A673 (cell line): ENCODE measurements at regions not wholly inside any gene's neighbourhood (a gene's known extent, or its start where the extent isn't known, plus 50 kb on each side); places are given as distances from the start of the nearest gene placed in this dataset.

Source experiments
- BruUV-seq: library from RNA; stranded (reverse); fragments of 400-500 nt; replicated peaks from 2 replicates; lab custom pipeline; 2021; lab: Mats Ljungman, UMichigan
- CTCF ChIA-PET: fragments of 300-600 bp; sonication (Branson Sonifier 250); formaldehyde crosslinking; loops from one replicate; lab custom pipeline; 2022; ENCODE audit warnings: antibody characterized with exemption; lab: Charles Lee
- POLR2A ChIA-PET: fragments of 300-600 bp; sonication (Branson Sonifier 250); formaldehyde crosslinking; loops from one replicate; lab custom pipeline; 2022; ENCODE audit warnings: antibody characterized with exemption; ENCODE audit not compliant: low non-redundant PET; lab: Charles Lee
- DNase-seq: peaks from one replicate; pipeline ENCODE4 v3.0.0-alpha.2; 2015; ENCODE audit warnings: low spot score
- H3K27ac ChIP-seq: fragments of 200-600 bp; sonication (generic); 2 replicates; pipeline ENCODE4 v1.5.1; 2016; ENCODE audit warnings: mixed run types, low read depth, mild to moderate bottlenecking, mixed read lengths, antibody characterized with exemption, low read length; ENCODE audit not compliant: poor library complexity, severe bottlenecking
- H3K27me3 ChIP-seq: fragments of 200-600 bp; sonication (generic); replicated peaks from 2 replicates; pipeline ENCODE4 v1.6.1; 2017; ENCODE audit warnings: mixed run types, low read depth, mild to moderate bottlenecking, mixed read lengths, antibody characterized with exemption, low read length; ENCODE audit not compliant: insufficient read depth, poor library complexity
- H3K36me3 ChIP-seq: fragments of 200-600 bp; sonication (generic); 2 replicates; pipeline ENCODE4 v1.6.1; 2016; ENCODE audit warnings: mixed run types, mild to moderate bottlenecking, mixed read lengths, antibody characterized with exemption, low read length; ENCODE audit not compliant: insufficient read depth, poor library complexity, severe bottlenecking
- H3K4me1 ChIP-seq: fragments of 200-600 bp; sonication (generic); 2 replicates; pipeline ENCODE4 v1.6.1; 2017; ENCODE audit warnings: mixed run types, mild to moderate bottlenecking, mixed read lengths, antibody characterized with exemption, low read length; ENCODE audit not compliant: insufficient read depth, poor library complexity, severe bottlenecking
- H3K4me3 ChIP-seq: fragments of 200-600 bp; sonication (generic); 2 replicates; pipeline ENCODE4 v1.5.1; 2016; ENCODE audit warnings: low read depth, mixed run types, mild to moderate bottlenecking, mixed read lengths, low read length; ENCODE audit not compliant: poor library complexity, severe bottlenecking
- H3K9me3 ChIP-seq: fragments of 200-600 bp; sonication (generic); 2 replicates; pipeline ENCODE4 v1.6.1; 2016; ENCODE audit warnings: mixed run types, low read depth, mild to moderate bottlenecking, mixed read lengths, antibody characterized with exemption, low read length; ENCODE audit not compliant: poor library complexity, severe bottlenecking
- CTCF ChIP-seq: fragments of 300-800, 200-600 bp; sonication (generic); conservative IDR thresholded peaks from 2 replicates; pipeline ENCODE4 v1.5.1; 2017; ENCODE audit warnings: low read depth, mild to moderate bottlenecking, antibody characterized with exemption, low read length, moderate library complexity, mixed read lengths
- EZH2 ChIP-seq: fragments of 200-600 bp; sonication (generic); IDR thresholded peaks from 2 replicates; pipeline ENCODE4 v1.6.1; 2017; ENCODE audit warnings: borderline replicate concordance, low read depth, mild to moderate bottlenecking, mixed read lengths, antibody characterized with exemption, low read length; ENCODE audit not compliant: poor library complexity, severe bottlenecking
- intact Hi-C: fragments of 100-400 bp; cut with micrococcal nuclease; formaldehyde crosslinking; loops from one replicate; pipeline ENCODE4 v1.10.0; 2022; ENCODE audit not compliant: unreplicated experiment

- BruUV-seq, result no TSS peak
- CTCF ChIA-PET, result no interaction called here
- TF ChIP-seq CTCF (no peak), EZH2 (no peak)
- no peaks in the 10 kb centered on the region for H3K9me3 ChIP-seq
- POLR2A ChIA-PET, result no interaction called here
- peaks cover 51% of the 10 kb centered on the region for H3K27me3 ChIP-seq
- H3K4me3 ChIP-seq, result no peak overlapping the region
- no peak for DNase-seq
- H3K4me1 ChIP-seq, result no peaks in the 10 kb centered on the region
- H3K36me3 ChIP-seq, result no peaks in the 10 kb centered on the region
- no peak overlapping the region for H3K27ac ChIP-seq
- intact Hi-C loops, result no loop called here
These were observed 574.1 kb downstream of the PRKD1 start for GRCh38 chr14:29353513-29353912.

- CTCF ChIA-PET, result no interaction called here
- intact Hi-C loops, result no loop called here
- Histone ChIP-seq H3K27ac (no peak overlapping the region), H3K9me3 (no peaks in the 10 kb centered on the region), H3K4me1 (no peaks in the 10 kb centered on the region), H3K4me3 (no peak overlapping the region), H3K36me3 (no peaks in the 10 kb centered on the region), H3K27me3 (peaks cover 57% of the 10 kb centered on the region)
- POLR2A ChIA-PET, result no interaction called here
- TF ChIP-seq CTCF (no peak), EZH2 (no peak)
- DNase-seq, result no peak
- BruUV-seq, result no TSS peak
These were observed 573.2 kb downstream of the PRKD1 start for GRCh38 chr14:29354486-29354885.

GRCh38 chr14:29355331-29355730 lies 572.3 kb downstream of the PRKD1 start:
- TF ChIP-seq EZH2 (no peak), CTCF (no peak)
- Histone ChIP-seq H3K9me3 (no peaks in the 10 kb centered on the region), H3K27me3 (peaks cover 59% of the 10 kb centered on the region), H3K27ac (no peak overlapping the region), H3K4me1 (no peaks in the 10 kb centered on the region), H3K4me3 (no peak overlapping the region), H3K36me3 (no peaks in the 10 kb centered on the region)
- intact Hi-C loops, result no loop called here
- ChIA-PET POLR2A (no interaction called here), CTCF (no interaction called here)
- DNase-seq, result no peak
- no TSS peak for BruUV-seq
